ENCODE measurements at regions not wholly inside any gene's neighbourhood (a gene's known extent, or its start where the extent isn't known, plus 50 kb on each side); places are given as distances from the start of the nearest gene placed in this dataset.

DNA sequence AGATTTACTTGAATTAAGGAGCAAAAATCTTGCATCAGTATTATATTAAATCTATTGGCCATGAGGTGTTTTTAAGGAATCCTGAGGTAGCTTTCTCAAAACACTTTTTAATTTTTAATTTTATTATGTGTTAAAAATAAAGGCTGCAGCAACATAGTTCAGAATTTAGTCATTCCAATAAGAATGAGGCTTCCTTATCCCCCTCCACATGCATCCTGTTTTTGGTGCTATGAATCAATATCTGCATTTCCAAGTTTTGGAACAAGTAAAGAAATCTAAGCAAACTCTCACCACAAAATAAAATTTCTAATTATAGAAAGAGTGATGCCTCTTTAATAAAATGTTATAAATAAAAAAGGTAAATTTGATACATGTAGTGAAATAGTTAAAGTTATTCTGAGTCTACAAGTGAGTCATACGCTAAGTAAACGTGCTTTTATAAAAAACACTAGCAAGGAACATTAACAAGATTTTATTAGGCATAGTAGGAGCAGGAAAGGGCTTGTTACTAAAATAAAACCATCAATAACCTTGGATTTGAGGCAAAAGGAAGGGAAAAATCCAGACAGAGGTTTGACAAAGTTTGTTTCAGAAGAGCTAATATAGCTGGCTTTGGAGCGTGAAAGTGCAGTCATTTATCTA is 1218.0 kb downstream of the NSUN3 start:
- no peaks in the 10 kb centered on the region for H3K9me3 ChIP-seq (ENCODE audit: low read length)
- H3K9me2 ChIP-seq (ENCODE audit: insufficient read depth, low read length), result no peaks in the 10 kb centered on the region
- no peaks in the 10 kb centered on the region for H3F3A ChIP-seq (ENCODE audit: insufficient read depth, low read length, poor library complexity, severe bottlenecking)
- no peaks in the 10 kb centered on the region for H3K79me2 ChIP-seq (replicated peaks; ENCODE audit: insufficient read depth, low read length)
- no peak overlapping the region for H3K9ac ChIP-seq (ENCODE audit: low read length)
- TF ChIP-seq, protein P1, sequence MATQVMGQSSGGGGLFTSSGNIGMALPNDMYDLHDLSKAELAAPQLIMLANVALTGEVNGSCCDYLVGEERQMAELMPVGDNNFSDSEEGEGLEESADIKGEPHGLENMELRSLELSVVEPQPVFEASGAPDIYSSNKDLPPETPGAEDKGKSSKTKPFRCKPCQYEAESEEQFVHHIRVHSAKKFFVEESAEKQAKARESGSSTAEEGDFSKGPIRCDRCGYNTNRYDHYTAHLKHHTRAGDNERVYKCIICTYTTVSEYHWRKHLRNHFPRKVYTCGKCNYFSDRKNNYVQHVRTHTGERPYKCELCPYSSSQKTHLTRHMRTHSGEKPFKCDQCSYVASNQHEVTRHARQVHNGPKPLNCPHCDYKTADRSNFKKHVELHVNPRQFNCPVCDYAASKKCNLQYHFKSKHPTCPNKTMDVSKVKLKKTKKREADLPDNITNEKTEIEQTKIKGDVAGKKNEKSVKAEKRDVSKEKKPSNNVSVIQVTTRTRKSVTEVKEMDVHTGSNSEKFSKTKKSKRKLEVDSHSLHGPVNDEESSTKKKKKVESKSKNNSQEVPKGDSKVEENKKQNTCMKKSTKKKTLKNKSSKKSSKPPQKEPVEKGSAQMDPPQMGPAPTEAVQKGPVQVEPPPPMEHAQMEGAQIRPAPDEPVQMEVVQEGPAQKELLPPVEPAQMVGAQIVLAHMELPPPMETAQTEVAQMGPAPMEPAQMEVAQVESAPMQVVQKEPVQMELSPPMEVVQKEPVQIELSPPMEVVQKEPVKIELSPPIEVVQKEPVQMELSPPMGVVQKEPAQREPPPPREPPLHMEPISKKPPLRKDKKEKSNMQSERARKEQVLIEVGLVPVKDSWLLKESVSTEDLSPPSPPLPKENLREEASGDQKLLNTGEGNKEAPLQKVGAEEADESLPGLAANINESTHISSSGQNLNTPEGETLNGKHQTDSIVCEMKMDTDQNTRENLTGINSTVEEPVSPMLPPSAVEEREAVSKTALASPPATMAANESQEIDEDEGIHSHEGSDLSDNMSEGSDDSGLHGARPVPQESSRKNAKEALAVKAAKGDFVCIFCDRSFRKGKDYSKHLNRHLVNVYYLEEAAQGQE (IDR thresholded peaks at IDR 0.05; ENCODE audit: borderline replicate concordance), result no peak
- no peak overlapping the region for H3K27ac ChIP-seq (ENCODE audit: low read length)
- no peak overlapping the region for H3K4me3 ChIP-seq (ENCODE audit: low read length)
- peaks cover 4% of the 10 kb centered on the region for H3K27me3 ChIP-seq (ENCODE audit: insufficient read depth, low read depth, low read length)
- no peak overlapping the region for H3K4me2 ChIP-seq (ENCODE audit: low read length)
- no peaks in the 10 kb centered on the region for H3K36me3 ChIP-seq (ENCODE audit: insufficient read depth, low read length)
- no peak overlapping the region for H2AFZ ChIP-seq (ENCODE audit: low read depth, low read length)
- H4K20me1 ChIP-seq (ENCODE audit: insufficient read depth), result no peaks in the 10 kb centered on the region

DNA sequence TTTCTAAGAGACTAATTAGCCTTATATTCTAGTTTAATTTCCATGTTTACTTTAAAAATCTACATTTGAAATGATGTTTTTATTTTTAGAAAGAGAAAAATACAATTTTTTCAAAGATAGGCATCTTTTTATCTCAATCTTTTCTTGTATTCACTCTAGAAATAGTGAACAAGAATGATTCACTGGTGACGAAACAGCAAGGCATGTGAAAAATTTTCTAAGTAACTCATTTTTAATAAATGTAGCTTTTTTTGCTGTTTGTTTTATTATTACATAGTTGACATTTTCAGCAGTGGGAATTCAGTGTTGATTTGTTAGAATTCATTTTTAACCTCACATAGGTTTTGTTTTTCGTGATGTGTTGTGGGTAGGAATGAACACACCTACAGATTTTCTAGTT is 1226.4 kb downstream of the NSUN3 start:
- H3K9me2 ChIP-seq (ENCODE audit: insufficient read depth, low read length), result no peaks in the 10 kb centered on the region
- no peak overlapping the region for H3K9ac ChIP-seq (ENCODE audit: low read length)
- no peak overlapping the region for H3K4me2 ChIP-seq (ENCODE audit: low read length)
- no peak overlapping the region for H3K27ac ChIP-seq (ENCODE audit: low read length)
- H4K20me1 ChIP-seq (ENCODE audit: insufficient read depth), result no peaks in the 10 kb centered on the region
- H3K79me2 ChIP-seq (replicated peaks; ENCODE audit: insufficient read depth, low read length), result no peaks in the 10 kb centered on the region
- no peak overlapping the region for H2AFZ ChIP-seq (ENCODE audit: low read depth, low read length)
- no peaks in the 10 kb centered on the region for H3K36me3 ChIP-seq (ENCODE audit: insufficient read depth, low read length)
- H3K4me3 ChIP-seq (ENCODE audit: low read length), result no peak overlapping the region
- H3K27me3 ChIP-seq (ENCODE audit: insufficient read depth, low read depth, low read length), result no peaks in the 10 kb centered on the region
- no peaks in the 10 kb centered on the region for H3K9me3 ChIP-seq (ENCODE audit: low read length)
- TF ChIP-seq POLR2AphosphoS5 (IDR thresholded peaks at IDR 0.05) (no peak), SMC3 (conservative IDR thresholded peaks at IDR 0.05; ENCODE audit: poor library complexity) (no peak), EP300 (conservative IDR thresholded peaks at IDR 0.05; ENCODE audit: poor library complexity, severe bottlenecking) (no peak), RAD21 (conservative IDR thresholded peaks at IDR 0.05) (no peak), MXI1 (conservative IDR thresholded peaks at IDR 0.05; ENCODE audit: poor library complexity, severe bottlenecking) (no peak), EZH2 (IDR thresholded peaks at IDR 0.05; ENCODE audit: borderline replicate concordance, insufficient read depth, low read length, poor library complexity, severe bottlenecking) (no peak), TAF1 (IDR thresholded peaks at IDR 0.05; ENCODE audit: low read depth) (no peak)
- TF ChIP-seq, protein P1 (IDR thresholded peaks at IDR 0.05; ENCODE audit: borderline replicate concordance), result no peak
- TF ChIP-seq, protein P2, sequence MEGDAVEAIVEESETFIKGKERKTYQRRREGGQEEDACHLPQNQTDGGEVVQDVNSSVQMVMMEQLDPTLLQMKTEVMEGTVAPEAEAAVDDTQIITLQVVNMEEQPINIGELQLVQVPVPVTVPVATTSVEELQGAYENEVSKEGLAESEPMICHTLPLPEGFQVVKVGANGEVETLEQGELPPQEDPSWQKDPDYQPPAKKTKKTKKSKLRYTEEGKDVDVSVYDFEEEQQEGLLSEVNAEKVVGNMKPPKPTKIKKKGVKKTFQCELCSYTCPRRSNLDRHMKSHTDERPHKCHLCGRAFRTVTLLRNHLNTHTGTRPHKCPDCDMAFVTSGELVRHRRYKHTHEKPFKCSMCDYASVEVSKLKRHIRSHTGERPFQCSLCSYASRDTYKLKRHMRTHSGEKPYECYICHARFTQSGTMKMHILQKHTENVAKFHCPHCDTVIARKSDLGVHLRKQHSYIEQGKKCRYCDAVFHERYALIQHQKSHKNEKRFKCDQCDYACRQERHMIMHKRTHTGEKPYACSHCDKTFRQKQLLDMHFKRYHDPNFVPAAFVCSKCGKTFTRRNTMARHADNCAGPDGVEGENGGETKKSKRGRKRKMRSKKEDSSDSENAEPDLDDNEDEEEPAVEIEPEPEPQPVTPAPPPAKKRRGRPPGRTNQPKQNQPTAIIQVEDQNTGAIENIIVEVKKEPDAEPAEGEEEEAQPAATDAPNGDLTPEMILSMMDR (IDR thresholded peaks at IDR 0.05; ENCODE audit: poor library complexity, severe bottlenecking), result no peak
- H3F3A ChIP-seq (ENCODE audit: insufficient read depth, low read length, poor library complexity, severe bottlenecking), result no peaks in the 10 kb centered on the region
